GM12878 (cell line): ENCODE measurements at regions not wholly inside any gene's neighbourhood (a gene's known extent, or its start where the extent isn't known, plus 50 kb on each side); places are given as distances from the start of the nearest gene placed in this dataset.

Source experiments
- ATAC-seq: fragments of 200-7000 bp; cut with Tn5 transposase; 3 replicates; pipeline ENCODE4 v1.9.1; 2020; ENCODE audit warnings: mild to moderate bottlenecking, moderate library complexity
- BruUV-seq: library from RNA; stranded (reverse); fragments of 400-500 nt; replicated peaks from 2 replicates; lab custom pipeline; 2021; lab: Mats Ljungman, UMichigan
- CTCF ChIA-PET: fragments of 300-600 bp; sonication (Branson Sonifier 250); formaldehyde crosslinking; extraction: SDS; loops from one replicate; lab custom pipeline; 2021; ENCODE audit warnings: inconsistent platforms; lab: Yijun Ruan, JAX
- POLR2A ChIA-PET: fragments of 350-600 bp; formaldehyde crosslinking; extraction: SDS; loops from one replicate; lab custom pipeline; 2021; ENCODE audit warnings: inconsistent platforms; lab: Charles Lee
- RAD21 ChIA-PET: fragments of 300-600 bp; sonication (Branson Sonifier 250); formaldehyde crosslinking; loops from one replicate; lab custom pipeline; 2023; ENCODE audit warnings: antibody characterized with exemption; ENCODE audit not compliant: unreplicated experiment; lab: Charles Lee
- SMC1A ChIA-PET: fragments of 300-600 bp; sonication (Branson Sonifier 250); formaldehyde crosslinking; loops from one replicate; lab custom pipeline; 2023; ENCODE audit not compliant: unreplicated experiment, uncharacterized antibody; lab: Charles Lee
- DNase-seq: peaks from one replicate; pipeline ENCODE4 v3.0.0-alpha.2; 2011; ENCODE audit warnings: low read depth, low spot score
- FAIRE-seq: peaks from 3 replicates; lab custom pipeline; 2011; peaks lifted over from hg19 to GRCh38; lab: Jason Lieb, UNC
- H2AFZ ChIP-seq: 2 replicates; pipeline ENCODE4 v1.6.0; 2011; ENCODE audit warnings: low read depth, low read length, control low read depth; ENCODE audit not compliant: control insufficient read depth
- H3K27ac ChIP-seq: 2 replicates; pipeline ENCODE4 v1.5.1; 2011; ENCODE audit warnings: control low read depth; ENCODE audit not compliant: control insufficient read depth, insufficient read depth
- H3K27me3 ChIP-seq, 2 experiments: replicated peaks in 1 of 2; 2 replicates each; pipeline versions ENCODE4 v1.6.0 to v1.6.1; 2011; ENCODE audit warnings: low read length in 1 of 2; ENCODE audit not compliant: control insufficient read depth in 2 of 2, insufficient read depth in 2 of 2
- H3K36me3 ChIP-seq, 2 experiments: 2 replicates each; pipeline ENCODE4 v1.5.1; 2011; ENCODE audit warnings: low read length in 1 of 2; ENCODE audit not compliant: control insufficient read depth in 2 of 2, insufficient read depth in 2 of 2
- H3K4me1 ChIP-seq: 2 replicates; pipeline ENCODE4 v1.6.1; 2011; ENCODE audit warnings: mild to moderate bottlenecking, low read length, moderate library complexity, mixed read lengths; ENCODE audit not compliant: control insufficient read depth, insufficient read depth
- H3K4me2 ChIP-seq: 2 replicates; pipeline ENCODE4 v1.6.0; 2011; ENCODE audit warnings: control low read depth; ENCODE audit not compliant: control insufficient read depth, insufficient read depth
- H3K4me3 ChIP-seq: fragments of 200-600 bp; sonication (generic); 2 replicates; pipeline ENCODE4 v1.5.1; 2016
- H3K79me2 ChIP-seq: 2 replicates; pipeline ENCODE4 v1.6.0; 2011; ENCODE audit warnings: low read length; ENCODE audit not compliant: control insufficient read depth, insufficient read depth
- H3K9ac ChIP-seq: 2 replicates; pipeline ENCODE4 v1.8.0; 2011; ENCODE audit warnings: low read length, control low read depth, mixed read lengths; ENCODE audit not compliant: control insufficient read depth, insufficient read depth
- H3K9me3 ChIP-seq: replicated peaks from 3 replicates; pipeline ENCODE4 v1.5.1; 2011; ENCODE audit warnings: mild to moderate bottlenecking, low read length; ENCODE audit not compliant: control insufficient read depth, insufficient read depth
- H4K20me1 ChIP-seq: 2 replicates; pipeline ENCODE4 v1.6.0; 2011; ENCODE audit not compliant: control insufficient read depth, insufficient read depth
- BACH1 ChIP-seq: fragments of 450-650 bp; IDR thresholded peaks from 2 replicates; pipeline ENCODE4 v1.6.1; 2017; ENCODE audit warnings: mild to moderate bottlenecking, borderline replicate concordance
- CBX3 ChIP-seq: fragments of 200-600 bp; sonication (generic); IDR thresholded peaks from 2 replicates; pipeline ENCODE4 v1.6.1; 2016; ENCODE audit warnings: low read depth, borderline replicate concordance
- DPF2 ChIP-seq: fragments of 450-650 bp; IDR thresholded peaks from 2 replicates; pipeline ENCODE4 v1.6.1; 2017; ENCODE audit warnings: mild to moderate bottlenecking
- EED ChIP-seq: sonication (generic); IDR thresholded peaks from 2 replicates; pipeline ENCODE4 v1.6.1; 2016; ENCODE audit warnings: antibody characterized with exemption, low read depth
- KLF5 ChIP-seq: fragments of 450-650 bp; IDR thresholded peaks from 2 replicates; pipeline ENCODE4 v1.6.1; 2014; ENCODE audit warnings: mild to moderate bottlenecking; ENCODE audit not compliant: partially characterized antibody
- POLR2A ChIP-seq: IDR thresholded peaks from 2 replicates; pipeline ENCODE4 v1.6.1; 2011; ENCODE audit warnings: low read depth, mild to moderate bottlenecking, low read length
- SRF ChIP-seq, 2 experiments: IDR thresholded peaks; 2 replicates each; pipeline ENCODE4 v1.6.1; 2011; ENCODE audit warnings: low read depth in 2 of 2, low read length in 2 of 2, mild to moderate bottlenecking in 1 of 2, moderate library complexity in 1 of 2
- STAT1 ChIP-seq: fragments of 450-650 bp; conservative IDR thresholded peaks from 2 replicates; pipeline ENCODE4 v1.6.1; 2014; ENCODE audit warnings: antibody characterized with exemption, mild to moderate bottlenecking
- ZBED1 ChIP-seq: IDR thresholded peaks from 2 replicates; pipeline ENCODE4 v1.6.1; 2016; ENCODE audit warnings: borderline replicate concordance
- ZNF217 ChIP-seq: fragments of 450-650 bp; IDR thresholded peaks from 2 replicates; pipeline ENCODE4 v1.6.1; 2017; ENCODE audit warnings: antibody characterized with exemption, mild to moderate bottlenecking
- ZNF622 ChIP-seq: fragments of 450-650 bp; IDR thresholded peaks from 2 replicates; pipeline ENCODE4 v1.6.1; 2017; ENCODE audit warnings: mild to moderate bottlenecking, inconsistent platforms
- WGBS: methylation state at CpG from one replicate; pipeline ENCODE4 v1.1.6; 2016; ENCODE audit warnings: low lambda C conversion rate; ENCODE audit not compliant: insufficient replicate concordance, insufficient coverage; ENCODE audit errors: missing lambda C conversion rate; 5-methylcytosine and 5-hydroxymethylcytosine counted together
- in situ Hi-C: fragments of 300-500 bp; cut with MboI; formaldehyde crosslinking; loops from 9 replicates; pipeline ENCODE4 v1.14.3; 2018; ENCODE audit warnings: mixed read lengths
- intact Hi-C: fragments of 100-400 bp; cut with micrococcal nuclease; formaldehyde crosslinking; loops from one replicate; pipeline ENCODE4 v1.14.2; 2022; ENCODE audit not compliant: unreplicated experiment
- TF ChIP-seq, protein P1 (sequence below), 3 experiments: IDR thresholded peaks in 2 of 3; conservative IDR thresholded peaks in 1 of 3; 2 replicates each; pipeline ENCODE4 v1.5.1; 2011; ENCODE audit warnings: low read depth in 3 of 3, low read length in 3 of 3, mild to moderate bottlenecking in 3 of 3, control low read depth in 2 of 3, moderate library complexity in 2 of 3, inconsistent platforms in 1 of 3, mixed read lengths in 1 of 3; ENCODE audit not compliant: control insufficient read depth in 2 of 3, insufficient read depth in 1 of 3; ENCODE audit errors: extremely low read depth in 1 of 3
- TF ChIP-seq, protein P2 (sequence below): IDR thresholded peaks from 2 replicates; pipeline ENCODE4 v1.6.1; 2012; ENCODE audit warnings: improper control_type of control experiment, low read depth, low read length; ENCODE audit not compliant: insufficient replicate concordance

DNA sequence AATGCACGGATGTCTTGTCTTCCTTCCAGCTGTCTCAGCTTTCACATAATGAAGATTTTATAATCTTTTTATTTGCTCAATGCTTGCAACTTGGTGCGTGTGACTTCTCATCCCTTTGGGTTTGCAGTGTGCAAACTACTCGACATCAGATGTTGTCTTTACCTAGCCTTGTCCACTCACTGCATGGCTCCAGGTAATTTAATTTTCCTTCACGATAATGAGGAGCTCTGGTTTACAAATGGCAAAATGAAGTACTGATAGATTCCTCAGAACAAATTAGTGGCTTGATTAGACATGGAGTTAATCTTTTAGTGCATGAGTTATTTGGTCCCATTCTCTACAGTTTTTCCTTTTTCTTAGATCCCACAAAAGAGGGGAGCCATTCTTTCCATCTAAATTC, 603.0 kb downstream of the CCDC171 start:
- ATAC-seq (no peak), FAIRE-seq (no peak), DNase-seq (no peak)
- Histone ChIP-seq H3K36me3 (no peaks in the 10 kb centered on the region), H3K4me1 (no peaks in the 10 kb centered on the region), H3K4me3 (no peak overlapping the region), H3K9me3 (no peaks in the 10 kb centered on the region), H3K27me3 (no peaks in the 10 kb centered on the region), H3K79me2 (no peaks in the 10 kb centered on the region), H3K4me2 (no peak overlapping the region), H2AFZ (no peak overlapping the region), H3K9ac (no peak overlapping the region), H3K27ac (no peak overlapping the region), H4K20me1 (no peaks in the 10 kb centered on the region)
- RAD21 ChIA-PET, result no interaction called here
- SMC1A ChIA-PET, result interaction anchor here (0.9 to 1.6 kb wide), 2 partner anchors 13 to 16 kb away, joined by 3 read pairs; no protein-coding TSS in a partner anchor
- no TSS peak for BruUV-seq
- TF ChIP-seq ZNF622, result no peak
- no peak for TF ChIP-seq ZNF217
- TF ChIP-seq POLR2A, result no peak
- TF ChIP-seq DPF2, result no peak
- CTCF ChIA-PET, result no interaction called here
- WGBS, result 2% methylated on average over 4 of the region's 4 CpGs
- in situ Hi-C loops, result no loop called here
- intact Hi-C loops, result no loop called here
- POLR2A ChIA-PET, result no interaction called here

DNA sequence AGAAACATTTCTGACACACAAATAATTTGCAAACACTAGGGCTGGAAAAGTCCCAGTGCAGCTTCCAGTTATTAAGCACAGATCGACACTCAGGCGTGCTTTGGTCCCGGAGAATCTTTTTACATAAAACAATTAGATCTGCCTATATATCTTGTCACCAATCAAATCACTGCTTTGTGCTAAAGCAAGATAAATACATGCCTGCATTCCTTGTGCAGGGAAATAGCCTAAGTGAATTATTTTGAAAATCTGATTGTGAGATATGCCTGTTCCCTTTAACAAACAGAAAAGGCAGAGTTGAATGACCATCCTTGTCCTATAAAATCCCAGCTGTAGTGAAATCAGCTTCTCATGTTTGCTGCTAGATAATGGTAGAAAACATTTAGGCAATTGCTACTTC, 604.4 kb downstream of the CCDC171 start:
- ATAC-seq (no peak), DNase-seq (no peak), FAIRE-seq (no peak)
- no TSS peak for BruUV-seq
- SMC1A ChIA-PET, result no interaction called here
- Histone ChIP-seq H3K4me2 (no peak overlapping the region), H3K4me1 (no peaks in the 10 kb centered on the region), H3K36me3 (no peaks in the 10 kb centered on the region), H3K9me3 (no peaks in the 10 kb centered on the region), H2AFZ (no peak overlapping the region), H4K20me1 (no peaks in the 10 kb centered on the region), H3K27ac (no peak overlapping the region), H3K9ac (no peak overlapping the region), H3K79me2 (no peaks in the 10 kb centered on the region), H3K4me3 (no peak overlapping the region), H3K27me3 (no peaks in the 10 kb centered on the region)
- RAD21 ChIA-PET, result no interaction called here
- WGBS, result 37% methylated on average over 3 of the region's 3 CpGs
- POLR2A ChIA-PET, result no interaction called here
- intact Hi-C loops (no loop called here), in situ Hi-C loops (no loop called here)
- CTCF ChIA-PET, result interaction anchor here (1.2 kb wide), 1 partner anchor 336 kb away, joined by 3 read pairs; no protein-coding TSS in a partner anchor
- TF ChIP-seq STAT1, result no peak
- no peak for TF ChIP-seq KLF5
- TF ChIP-seq, protein P1, sequence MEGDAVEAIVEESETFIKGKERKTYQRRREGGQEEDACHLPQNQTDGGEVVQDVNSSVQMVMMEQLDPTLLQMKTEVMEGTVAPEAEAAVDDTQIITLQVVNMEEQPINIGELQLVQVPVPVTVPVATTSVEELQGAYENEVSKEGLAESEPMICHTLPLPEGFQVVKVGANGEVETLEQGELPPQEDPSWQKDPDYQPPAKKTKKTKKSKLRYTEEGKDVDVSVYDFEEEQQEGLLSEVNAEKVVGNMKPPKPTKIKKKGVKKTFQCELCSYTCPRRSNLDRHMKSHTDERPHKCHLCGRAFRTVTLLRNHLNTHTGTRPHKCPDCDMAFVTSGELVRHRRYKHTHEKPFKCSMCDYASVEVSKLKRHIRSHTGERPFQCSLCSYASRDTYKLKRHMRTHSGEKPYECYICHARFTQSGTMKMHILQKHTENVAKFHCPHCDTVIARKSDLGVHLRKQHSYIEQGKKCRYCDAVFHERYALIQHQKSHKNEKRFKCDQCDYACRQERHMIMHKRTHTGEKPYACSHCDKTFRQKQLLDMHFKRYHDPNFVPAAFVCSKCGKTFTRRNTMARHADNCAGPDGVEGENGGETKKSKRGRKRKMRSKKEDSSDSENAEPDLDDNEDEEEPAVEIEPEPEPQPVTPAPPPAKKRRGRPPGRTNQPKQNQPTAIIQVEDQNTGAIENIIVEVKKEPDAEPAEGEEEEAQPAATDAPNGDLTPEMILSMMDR (IDR thresholded peaks at IDR 0.05 in 2 of 3, conservative IDR thresholded peaks at IDR 0.05 in 1 of 3; ENCODE audit: control insufficient read depth in 2 of 3, extremely low read depth in 1 of 3, insufficient read depth in 1 of 3, low read depth in 3 of 3, low read length in 3 of 3), result no peak
- TF ChIP-seq, protein P2, sequence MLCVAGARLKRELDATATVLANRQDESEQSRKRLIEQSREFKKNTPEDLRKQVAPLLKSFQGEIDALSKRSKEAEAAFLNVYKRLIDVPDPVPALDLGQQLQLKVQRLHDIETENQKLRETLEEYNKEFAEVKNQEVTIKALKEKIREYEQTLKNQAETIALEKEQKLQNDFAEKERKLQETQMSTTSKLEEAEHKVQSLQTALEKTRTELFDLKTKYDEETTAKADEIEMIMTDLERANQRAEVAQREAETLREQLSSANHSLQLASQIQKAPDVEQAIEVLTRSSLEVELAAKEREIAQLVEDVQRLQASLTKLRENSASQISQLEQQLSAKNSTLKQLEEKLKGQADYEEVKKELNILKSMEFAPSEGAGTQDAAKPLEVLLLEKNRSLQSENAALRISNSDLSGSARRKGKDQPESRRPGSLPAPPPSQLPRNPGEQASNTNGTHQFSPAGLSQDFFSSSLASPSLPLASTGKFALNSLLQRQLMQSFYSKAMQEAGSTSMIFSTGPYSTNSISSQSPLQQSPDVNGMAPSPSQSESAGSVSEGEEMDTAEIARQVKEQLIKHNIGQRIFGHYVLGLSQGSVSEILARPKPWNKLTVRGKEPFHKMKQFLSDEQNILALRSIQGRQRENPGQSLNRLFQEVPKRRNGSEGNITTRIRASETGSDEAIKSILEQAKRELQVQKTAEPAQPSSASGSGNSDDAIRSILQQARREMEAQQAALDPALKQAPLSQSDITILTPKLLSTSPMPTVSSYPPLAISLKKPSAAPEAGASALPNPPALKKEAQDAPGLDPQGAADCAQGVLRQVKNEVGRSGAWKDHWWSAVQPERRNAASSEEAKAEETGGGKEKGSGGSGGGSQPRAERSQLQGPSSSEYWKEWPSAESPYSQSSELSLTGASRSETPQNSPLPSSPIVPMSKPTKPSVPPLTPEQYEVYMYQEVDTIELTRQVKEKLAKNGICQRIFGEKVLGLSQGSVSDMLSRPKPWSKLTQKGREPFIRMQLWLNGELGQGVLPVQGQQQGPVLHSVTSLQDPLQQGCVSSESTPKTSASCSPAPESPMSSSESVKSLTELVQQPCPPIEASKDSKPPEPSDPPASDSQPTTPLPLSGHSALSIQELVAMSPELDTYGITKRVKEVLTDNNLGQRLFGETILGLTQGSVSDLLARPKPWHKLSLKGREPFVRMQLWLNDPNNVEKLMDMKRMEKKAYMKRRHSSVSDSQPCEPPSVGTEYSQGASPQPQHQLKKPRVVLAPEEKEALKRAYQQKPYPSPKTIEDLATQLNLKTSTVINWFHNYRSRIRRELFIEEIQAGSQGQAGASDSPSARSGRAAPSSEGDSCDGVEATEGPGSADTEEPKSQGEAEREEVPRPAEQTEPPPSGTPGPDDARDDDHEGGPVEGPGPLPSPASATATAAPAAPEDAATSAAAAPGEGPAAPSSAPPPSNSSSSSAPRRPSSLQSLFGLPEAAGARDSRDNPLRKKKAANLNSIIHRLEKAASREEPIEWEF, result no peak
- no peak for TF ChIP-seq CBX3
- no peak for TF ChIP-seq SRF (IDR thresholded peaks at IDR 0.05; ENCODE audit: low read depth in 2 of 2, low read length in 2 of 2)
- TF ChIP-seq EED, result no peak
- TF ChIP-seq ZBED1, result no peak
- no peak for TF ChIP-seq BACH1
